Progenitor cell of endocrine pancreas (in vitro differentiated cells): ENCODE measurements at regions not wholly inside any gene's neighbourhood (a gene's known extent, or its start where the extent isn't known, plus 50 kb on each side); places are given as distances from the start of the nearest gene placed in this dataset.

Source experiments
- DNase-seq: peaks from one replicate; pipeline ENCODE4 v3.0.0; 2021; ENCODE audit warnings: low spot score; ENCODE audit not compliant: unreplicated experiment
- H3K27ac Mint-ChIP-seq: 2 replicates; pipeline ENCODE4 v1.8.0; 2021; ENCODE audit warnings: mild to moderate bottlenecking, moderate library complexity, mixed read lengths
- H3K27me3 Mint-ChIP-seq: 2 replicates; pipeline ENCODE4 v1.8.0; 2021; ENCODE audit warnings: mixed read lengths
- H3K36me3 Mint-ChIP-seq: 2 replicates; pipeline ENCODE4 v1.8.0; 2022; ENCODE audit warnings: mixed read lengths; ENCODE audit not compliant: insufficient read depth
- H3K4me1 Mint-ChIP-seq: 2 replicates; pipeline ENCODE4 v1.8.0; 2021; ENCODE audit warnings: low read depth, mixed read lengths
- H3K4me3 Mint-ChIP-seq: 2 replicates; pipeline ENCODE4 v1.8.0; 2021; ENCODE audit warnings: low read depth, mild to moderate bottlenecking, moderate library complexity, mixed read lengths
- H3K9me3 Mint-ChIP-seq: 2 replicates; pipeline ENCODE4 v1.8.0; 2021; ENCODE audit warnings: low read depth, mixed read lengths
- TF ChIP-seq, protein P1 (sequence below): fragments of 200-600 bp; sonication (generic); IDR thresholded peaks from one replicate; pipeline ENCODE4 v1.5.0; 2021; ENCODE audit warnings: antibody characterized with exemption, mild to moderate bottlenecking; ENCODE audit not compliant: unreplicated experiment

GRCh38 chr9:89256225-89256624, 54.8 kb upstream of the CKS2 start:
- no peak overlapping the region for H3K27ac Mint-ChIP-seq
- no peak for DNase-seq
- TF ChIP-seq, protein P1, sequence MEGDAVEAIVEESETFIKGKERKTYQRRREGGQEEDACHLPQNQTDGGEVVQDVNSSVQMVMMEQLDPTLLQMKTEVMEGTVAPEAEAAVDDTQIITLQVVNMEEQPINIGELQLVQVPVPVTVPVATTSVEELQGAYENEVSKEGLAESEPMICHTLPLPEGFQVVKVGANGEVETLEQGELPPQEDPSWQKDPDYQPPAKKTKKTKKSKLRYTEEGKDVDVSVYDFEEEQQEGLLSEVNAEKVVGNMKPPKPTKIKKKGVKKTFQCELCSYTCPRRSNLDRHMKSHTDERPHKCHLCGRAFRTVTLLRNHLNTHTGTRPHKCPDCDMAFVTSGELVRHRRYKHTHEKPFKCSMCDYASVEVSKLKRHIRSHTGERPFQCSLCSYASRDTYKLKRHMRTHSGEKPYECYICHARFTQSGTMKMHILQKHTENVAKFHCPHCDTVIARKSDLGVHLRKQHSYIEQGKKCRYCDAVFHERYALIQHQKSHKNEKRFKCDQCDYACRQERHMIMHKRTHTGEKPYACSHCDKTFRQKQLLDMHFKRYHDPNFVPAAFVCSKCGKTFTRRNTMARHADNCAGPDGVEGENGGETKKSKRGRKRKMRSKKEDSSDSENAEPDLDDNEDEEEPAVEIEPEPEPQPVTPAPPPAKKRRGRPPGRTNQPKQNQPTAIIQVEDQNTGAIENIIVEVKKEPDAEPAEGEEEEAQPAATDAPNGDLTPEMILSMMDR, result no peak
- no peaks in the 10 kb centered on the region for H3K27me3 Mint-ChIP-seq
- H3K4me3 Mint-ChIP-seq, result no peak overlapping the region
- no peaks in the 10 kb centered on the region for H3K4me1 Mint-ChIP-seq
- H3K36me3 Mint-ChIP-seq, result no peaks in the 10 kb centered on the region
- H3K9me3 Mint-ChIP-seq, result peaks cover 3% of the 10 kb centered on the region

- Mint-ChIP-seq H3K27me3 (no peaks in the 10 kb centered on the region), H3K9me3 (peaks cover 3% of the 10 kb centered on the region), H3K36me3 (no peaks in the 10 kb centered on the region), H3K27ac (no peak overlapping the region), H3K4me1 (no peaks in the 10 kb centered on the region), H3K4me3 (no peak overlapping the region)
- DNase-seq, result no peak
- TF ChIP-seq, protein P1, result no peak
Observed at GRCh38 chr9:89256642-89257041, 54.4 kb upstream of the CKS2 start.

GRCh38 chr9:89260525-89260924, 50.5 kb upstream of the CKS2 start:
- Mint-ChIP-seq H3K36me3 (no peaks in the 10 kb centered on the region), H3K4me3 (no peak overlapping the region), H3K27ac (no peak overlapping the region), H3K4me1 (no peaks in the 10 kb centered on the region), H3K27me3 (no peaks in the 10 kb centered on the region), H3K9me3 (peaks cover 12% of the 10 kb centered on the region)
- DNase-seq, result no peak
- TF ChIP-seq, protein P1, result no peak
